Kidney epithelial cell (primary cell): ENCODE measurements at regions not wholly inside any gene's neighbourhood (a gene's known extent, or its start where the extent isn't known, plus 50 kb on each side); places are given as distances from the start of the nearest gene placed in this dataset.

Source experiments
- DNase-seq: peaks from one replicate; pipeline ENCODE4 v3.0.0-alpha.2; 2010; ENCODE audit warnings: low read depth
- H3K27me3 ChIP-seq: 2 replicates; pipeline ENCODE4 v1.6.0; 2011; ENCODE audit warnings: low read length; ENCODE audit not compliant: control insufficient read depth, insufficient read depth
- H3K36me3 ChIP-seq: 2 replicates; pipeline ENCODE4 v1.5.1; 2011; ENCODE audit warnings: low read length; ENCODE audit not compliant: control insufficient read depth, insufficient read depth
- H3K4me3 ChIP-seq: 2 replicates; pipeline ENCODE4 v1.5.1; 2011; ENCODE audit warnings: low read depth, mild to moderate bottlenecking, control low read depth, low read length
- CTCF ChIP-seq: IDR thresholded peaks from 2 replicates; pipeline ENCODE4 v1.5.1; 2011; ENCODE audit warnings: mild to moderate bottlenecking, moderate library complexity, low read length, control low read depth, inconsistent platforms; ENCODE audit not compliant: insufficient read depth, poor library complexity, severe bottlenecking

DNA sequence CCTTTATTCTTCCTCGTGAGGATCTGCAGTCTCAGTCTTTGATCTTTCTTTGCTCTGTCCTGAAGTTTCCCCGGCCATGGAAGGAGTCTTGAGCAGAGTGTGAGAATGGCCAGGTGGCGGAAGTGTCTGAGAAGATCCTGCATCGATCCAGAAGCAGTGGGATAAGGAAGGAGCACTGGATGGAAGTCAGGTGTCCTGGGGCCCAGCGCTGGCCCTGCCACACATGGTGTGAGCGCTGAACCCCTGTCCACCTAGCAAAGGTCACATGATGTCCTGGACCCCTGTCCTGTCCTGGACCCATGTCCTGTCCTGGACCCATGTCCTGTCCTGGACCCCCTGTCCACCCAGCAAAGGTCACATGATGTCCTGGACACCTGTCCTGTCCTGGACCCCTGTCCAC lies 111.8 kb upstream of the MED13L start:
- H3K27me3 ChIP-seq: no peaks in the 10 kb centered on the region
- no peak overlapping the region for H3K4me3 ChIP-seq

DNA sequence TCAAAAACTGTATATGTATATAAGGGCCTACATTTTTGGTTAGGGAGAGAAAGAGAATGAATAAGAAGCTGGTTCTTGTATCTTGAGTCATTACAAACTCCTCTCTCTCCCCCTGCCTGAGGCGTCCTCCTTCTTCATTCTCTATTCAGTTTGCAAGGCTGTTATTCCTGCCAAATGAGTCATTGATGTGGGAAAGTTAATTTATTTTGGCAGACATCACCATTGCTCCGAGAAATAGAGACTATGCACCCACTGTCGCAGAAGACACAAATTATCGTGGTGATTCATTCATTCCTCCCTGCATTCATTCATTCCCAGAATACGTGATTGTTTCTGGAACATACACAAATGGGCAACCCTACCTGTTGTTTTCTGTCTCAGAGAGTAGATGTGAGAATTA lies 112.5 kb upstream of the MED13L start:
- DNase-seq: peak; percentile 87
- TF ChIP-seq CTCF: no peak
- H3K4me3 ChIP-seq: no peak overlapping the region
- H3K36me3 ChIP-seq: no peaks in the 10 kb centered on the region
- no peaks in the 10 kb centered on the region for H3K27me3 ChIP-seq

More for the DNA sequence above, 111.8 kb upstream of the MED13L start:
- H3K36me3 ChIP-seq: no peaks in the 10 kb centered on the region
- no peak for DNase-seq
- TF ChIP-seq CTCF: no peak

- DNase-seq: no peak
- H3K27me3 ChIP-seq: no peaks in the 10 kb centered on the region
- no peak overlapping the region for H3K4me3 ChIP-seq
- no peak for TF ChIP-seq CTCF
- H3K36me3 ChIP-seq: no peaks in the 10 kb centered on the region
Measured at GRCh38 chr12:116390401-116391335, 113.2 kb upstream of the MED13L start.

- no peak for DNase-seq
- H3K36me3 ChIP-seq: no peaks in the 10 kb centered on the region
- H3K4me3 ChIP-seq: no peak overlapping the region
- TF ChIP-seq CTCF: no peak
- H3K27me3 ChIP-seq: no peaks in the 10 kb centered on the region
Measured at GRCh38 chr12:116391501-116391900, 114.0 kb upstream of the MED13L start.

DNA sequence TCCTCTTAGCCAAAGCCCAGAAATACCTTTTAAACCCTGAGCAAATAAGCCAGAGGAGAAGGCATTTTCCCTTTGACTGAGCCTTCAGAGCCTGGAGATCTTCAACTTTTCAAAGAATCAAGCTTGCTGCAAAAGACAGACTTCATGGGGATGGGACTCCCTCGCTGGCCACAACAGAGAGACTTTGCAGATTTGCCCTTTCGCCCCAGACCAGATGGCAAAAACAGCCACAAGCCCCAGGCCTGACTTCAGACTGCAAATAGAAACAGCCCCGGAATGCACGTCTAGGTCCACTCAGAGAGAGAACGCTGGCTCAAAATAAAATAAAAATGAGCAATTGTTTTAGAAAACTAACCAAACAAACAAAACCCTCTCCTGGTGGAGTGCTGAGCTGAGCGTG lies 114.6 kb upstream of the MED13L start:
- H3K27me3 ChIP-seq: no peaks in the 10 kb centered on the region
- TF ChIP-seq CTCF: no peak
- DNase-seq: no peak

DNA sequence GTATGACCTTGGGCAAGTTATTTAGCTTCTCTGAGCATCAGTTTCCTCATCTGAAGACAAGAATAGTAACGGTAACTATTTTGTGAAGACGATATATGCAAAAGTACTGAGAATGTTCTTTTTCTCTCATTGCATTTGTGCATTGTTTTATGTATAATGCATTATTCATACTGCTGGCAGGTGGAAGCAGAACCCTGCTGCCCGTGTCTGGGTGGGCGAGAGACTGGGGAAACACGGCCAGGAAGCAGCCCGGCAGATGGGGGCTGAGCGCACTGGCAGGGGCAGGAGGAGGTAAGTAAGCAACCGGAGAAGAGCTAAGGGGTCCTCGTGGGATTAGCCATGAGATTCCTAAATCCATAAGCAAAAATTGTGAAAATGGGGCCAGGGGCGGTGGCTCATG lies 115.8 kb upstream of the MED13L start:
- no peak overlapping the region for H3K4me3 ChIP-seq
- H3K36me3 ChIP-seq: no peaks in the 10 kb centered on the region
- H3K27me3 ChIP-seq: no peaks in the 10 kb centered on the region
- TF ChIP-seq CTCF: no peak
- no peak for DNase-seq

More for the DNA sequence above, 114.6 kb upstream of the MED13L start:
- Histone ChIP-seq H3K36me3 (no peaks in the 10 kb centered on the region), H3K4me3 (no peak overlapping the region)
